Muscle layer of colon (tissue), 2 donors: ENCODE measurements at regions not wholly inside any gene's neighbourhood (a gene's known extent, or its start where the extent isn't known, plus 50 kb on each side); places are given as distances from the start of the nearest gene placed in this dataset.
"Not testable (repeated sequence)": the region's sequence is repeated elsewhere in the genome, so short reads cannot be mapped to it uniquely, and the experiment has no call there.

Experiments used
- H3K27ac ChIP-seq: one replicate; pipeline ENCODE4 v1.7.0; 2013; ENCODE audit warnings: low read depth, mild to moderate bottlenecking, low read length, moderate library complexity
- H3K27me3 ChIP-seq, 2 donors: one replicate each; pipeline ENCODE4 v1.7.0; 2013; ENCODE audit warnings: low read length in 2 of 2, mild to moderate bottlenecking in 2 of 2; ENCODE audit not compliant: insufficient read depth in 2 of 2, control insufficient read depth in 1 of 2
- H3K36me3 ChIP-seq: one replicate; pipeline ENCODE4 v1.7.0; 2013; ENCODE audit warnings: mild to moderate bottlenecking, low read length; ENCODE audit not compliant: insufficient read depth
- H3K4me1 ChIP-seq: one replicate; pipeline ENCODE4 v1.7.0; 2013; ENCODE audit warnings: mild to moderate bottlenecking, low read length; ENCODE audit not compliant: insufficient read depth
- H3K4me3 ChIP-seq, 2 donors: one replicate each; pipeline ENCODE4 v1.7.0; 2013; ENCODE audit warnings: low read length in 2 of 2, low read depth in 1 of 2, mild to moderate bottlenecking in 1 of 2, moderate library complexity in 1 of 2
- H3K9ac ChIP-seq: one replicate; pipeline ENCODE4 v1.7.0; 2013; ENCODE audit warnings: low read length
- H3K9me3 ChIP-seq: one replicate; pipeline ENCODE4 v1.7.0; 2013; ENCODE audit warnings: mild to moderate bottlenecking, low read length
- donor health status: abdominal sarcoma.
- donor health status: Adenocarcinoma of cecum.

GRCh38 chr6:91965872-91966271, 1379.0 kb upstream of the MAP3K7 start:
- H3K27me3 ChIP-seq: no peaks in the 10 kb centered on the region
- no peak overlapping the region for H3K4me3 ChIP-seq
- H3K9ac ChIP-seq: no peak overlapping the region
- H3K9me3 ChIP-seq: no peaks in the 10 kb centered on the region
- no peaks in the 10 kb centered on the region for H3K4me1 ChIP-seq
- H3K36me3 ChIP-seq: no peaks in the 10 kb centered on the region
- H3K27ac ChIP-seq: no peak overlapping the region

GRCh38 chr6:91961671-91962070, 1374.8 kb upstream of the MAP3K7 start:
- Histone ChIP-seq H3K27me3 (no peaks in the 10 kb centered on the region), H3K36me3 (no peaks in the 10 kb centered on the region), H3K4me1 (no peaks in the 10 kb centered on the region), H3K9me3 (no peaks in the 10 kb centered on the region), H3K4me3 (no peak overlapping the region), H3K9ac (no peak overlapping the region), H3K27ac (no peak overlapping the region)

- no peaks in the 10 kb centered on the region for H3K9me3 ChIP-seq
- no peak overlapping the region for H3K4me3 ChIP-seq
- no peaks in the 10 kb centered on the region for H3K4me1 ChIP-seq
- H3K27ac ChIP-seq: no peak overlapping the region
- no peak overlapping the region for H3K9ac ChIP-seq
- no peaks in the 10 kb centered on the region for H3K27me3 ChIP-seq
- H3K36me3 ChIP-seq: no peaks in the 10 kb centered on the region
These were observed 1374.4 kb upstream of the MAP3K7 start for GRCh38 chr6:91961236-91961635.

GRCh38 chr6:91941838-91942237, 1355.0 kb upstream of the MAP3K7 start:
- Histone ChIP-seq H3K36me3 (no peaks in the 10 kb centered on the region), H3K9me3 (no peaks in the 10 kb centered on the region), H3K27ac (no peak overlapping the region), H3K27me3 (no peaks in the 10 kb centered on the region), H3K4me3 (no peak overlapping the region), H3K4me1 (no peaks in the 10 kb centered on the region), H3K9ac (no peak overlapping the region)

- Histone ChIP-seq H3K27ac (no peak overlapping the region), H3K36me3 (no peaks in the 10 kb centered on the region), H3K4me1 (no peaks in the 10 kb centered on the region), H3K9ac (no peak overlapping the region), H3K9me3 (no peaks in the 10 kb centered on the region), H3K4me3 (no peak overlapping the region), H3K27me3 (no peaks in the 10 kb centered on the region)
These were observed 1353.9 kb upstream of the MAP3K7 start for GRCh38 chr6:91940801-91941200.

GRCh38 chr6:91926827-91927226, 1340.0 kb upstream of the MAP3K7 start:
- Histone ChIP-seq H3K4me1 (no peaks in the 10 kb centered on the region), H3K36me3 (no peaks in the 10 kb centered on the region), H3K27me3 (no peaks in the 10 kb centered on the region), H3K4me3 (no peak overlapping the region), H3K9me3 (no peaks in the 10 kb centered on the region), H3K27ac (no peak overlapping the region), H3K9ac (no peak overlapping the region)

- no peak overlapping the region for H3K9ac ChIP-seq
- H3K9me3 ChIP-seq: no peaks in the 10 kb centered on the region
- no peaks in the 10 kb centered on the region for H3K36me3 ChIP-seq
- no peaks in the 10 kb centered on the region for H3K4me1 ChIP-seq
- H3K27me3 ChIP-seq: no peaks in the 10 kb centered on the region
- no peak overlapping the region for H3K4me3 ChIP-seq
- no peak overlapping the region for H3K27ac ChIP-seq
These were observed 1339.5 kb upstream of the MAP3K7 start for GRCh38 chr6:91926361-91926760.

- H3K9ac ChIP-seq: no peak overlapping the region
- H3K4me3 ChIP-seq: no peak overlapping the region
- H3K4me1 ChIP-seq: no peaks in the 10 kb centered on the region
- H3K27me3 ChIP-seq: no peaks in the 10 kb centered on the region
- H3K27ac ChIP-seq: no peak overlapping the region
- H3K36me3 ChIP-seq: no peaks in the 10 kb centered on the region
- no peaks in the 10 kb centered on the region for H3K9me3 ChIP-seq
These were observed 1325.1 kb upstream of the MAP3K7 start for GRCh38 chr6:91911945-91912344.

- Histone ChIP-seq H3K4me3 (no peak overlapping the region), H3K27ac (no peak overlapping the region), H3K4me1 (no peaks in the 10 kb centered on the region), H3K36me3 (no peaks in the 10 kb centered on the region), H3K27me3 (no peaks in the 10 kb centered on the region), H3K9ac (no peak overlapping the region), H3K9me3 (no peaks in the 10 kb centered on the region)
These were observed 1317.8 kb upstream of the MAP3K7 start for GRCh38 chr6:91904586-91905164.

- Histone ChIP-seq H3K4me1 (no peaks in the 10 kb centered on the region), H3K27me3 (no peaks in the 10 kb centered on the region), H3K27ac (no peak overlapping the region), H3K4me3 (no peak overlapping the region), H3K9me3 (no peaks in the 10 kb centered on the region), H3K36me3 (no peaks in the 10 kb centered on the region), H3K9ac (no peak overlapping the region)
These were observed 1308.9 kb upstream of the MAP3K7 start for GRCh38 chr6:91895599-91896285.

GRCh38 chr6:91886183-91886795, 1299.4 kb upstream of the MAP3K7 start:
- Histone ChIP-seq H3K27ac (no peak overlapping the region), H3K36me3 (no peaks in the 10 kb centered on the region)

GRCh38 chr6:91881791-91882190, 1294.9 kb upstream of the MAP3K7 start:
- not testable (repeated sequence) for H3K36me3 ChIP-seq, H3K4me3 ChIP-seq, H3K9me3 ChIP-seq, H3K27me3 ChIP-seq, H3K4me1 ChIP-seq, H3K27ac ChIP-seq, H3K9ac ChIP-seq

More at GRCh38 chr6:91886183-91886795, 1299.4 kb upstream of the MAP3K7 start:
- Histone ChIP-seq H3K9ac (no peak overlapping the region), H3K4me1 (no peaks in the 10 kb centered on the region), H3K4me3 (no peak overlapping the region), H3K27me3 (no peaks in the 10 kb centered on the region), H3K9me3 (no peaks in the 10 kb centered on the region)
